ENCODE measurements at regions not wholly inside any gene's neighbourhood (a gene's known extent, or its start where the extent isn't known, plus 50 kb on each side); places are given as distances from the start of the nearest gene placed in this dataset.

DNA sequence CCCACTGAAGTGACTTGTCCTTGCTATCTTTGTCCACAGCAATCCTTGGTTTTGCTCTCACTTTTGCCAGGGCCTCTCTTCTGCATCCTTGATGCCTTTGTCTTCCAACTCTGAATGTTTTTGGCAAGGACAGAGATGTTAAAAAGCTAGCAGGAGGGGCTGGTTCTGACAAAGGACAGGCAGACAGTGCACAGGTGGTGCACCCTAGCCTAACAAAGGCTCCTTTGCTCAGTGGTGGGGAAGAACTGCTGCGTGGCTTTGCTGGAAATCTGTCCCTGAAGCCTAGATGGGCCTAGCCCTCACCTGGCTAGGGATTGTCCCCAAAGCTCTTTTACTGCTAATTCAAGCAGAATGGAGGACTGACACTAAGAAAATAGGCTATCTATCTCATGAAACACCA is 233.5 kb downstream of the MAN2A1 start:
- dilution Hi-C loops (cut with HindIII; ENCODE audit: low sequenced_read_pairs, unreplicated experiment): no loop called here
- Histone ChIP-seq H3K9ac (ENCODE audit: low read depth, low read length) (no peak overlapping the region), H3K36me3 (ENCODE audit: control insufficient read depth, insufficient read depth, low read length) (no peaks in the 10 kb centered on the region), H3K9me3 (ENCODE audit: control insufficient read depth, insufficient read depth, low read length) (no peaks in the 10 kb centered on the region), H2AK5ac (ENCODE audit: low read depth, low read length) (no peak overlapping the region), H3K4me2 (ENCODE audit: low read depth, low read length) (no peak overlapping the region), H2AK9ac (replicated peaks; ENCODE audit: low read depth, low read length, poor library complexity) (no peak overlapping the region), H2BK20ac (ENCODE audit: low read depth, low read length) (no peak overlapping the region), H3K4me1 (ENCODE audit: control insufficient read depth, insufficient read depth, low read length) (no peaks in the 10 kb centered on the region), H4K8ac (ENCODE audit: low read depth in 2 of 2, low read length in 2 of 2) (no peak overlapping the region), H3K4me3 (ENCODE audit: insufficient read depth, low read depth, low read length) (no peak overlapping the region), H3K79me1 (ENCODE audit: low read depth in 1 of 2, low read length in 2 of 2) (no peaks in the 10 kb centered on the region), H3K4ac (ENCODE audit: low read depth, low read length) (no peak overlapping the region), H3K27ac (ENCODE audit: insufficient read depth, low read length) (no peak overlapping the region), H2BK5ac (ENCODE audit: low read depth, low read length, poor library complexity, severe bottlenecking) (no peak overlapping the region), H3K9me1 (ENCODE audit: insufficient read depth, low read length) (no peaks in the 10 kb centered on the region), H3K56ac (ENCODE audit: extremely low read depth, insufficient read depth, low read length) (no peak overlapping the region), H4K5ac (ENCODE audit: low read depth, low read length) (no peak overlapping the region), H3K14ac (replicated peaks; ENCODE audit: low read depth, low read length) (no peak overlapping the region), H4K20me1 (ENCODE audit: insufficient read depth, low read length) (no peaks in the 10 kb centered on the region), H3K18ac (ENCODE audit: low read depth, low read length) (no peak overlapping the region), H4K91ac (ENCODE audit: insufficient read depth, low read depth, low read length) (no peak overlapping the region), H2BK15ac (ENCODE audit: low read depth, low read length) (no peak overlapping the region), H2BK120ac (ENCODE audit: low read depth, low read length) (no peak overlapping the region), H3K23ac (ENCODE audit: low read depth, low read length) (no peak overlapping the region), H3K27me3 (ENCODE audit: control insufficient read depth, insufficient read depth, low read length) (no peaks in the 10 kb centered on the region), H2AFZ (replicated peaks; ENCODE audit: low read length, poor library complexity) (no peak overlapping the region)
- in situ Hi-C loops (cut with MboI; ENCODE audit: low sequenced_read_pairs): no loop called here
- ChIA-PET CTCF (no interaction called here), POLR2A (ENCODE audit: unreplicated experiment) (no interaction called here)
- BruUV-seq (replicated peaks): no TSS peak
- TF ChIP-seq CEBPB (IDR thresholded peaks at IDR 0.05; ENCODE audit: low read depth, low read length): no peak
- TF ChIP-seq BHLHE40 (IDR thresholded peaks at IDR 0.05; ENCODE audit: low read depth, low read length): no peak
- no peak for TF ChIP-seq FOS (IDR thresholded peaks at IDR 0.05; ENCODE audit: low read depth, low read length)
- no peak for TF ChIP-seq MAZ (IDR thresholded peaks at IDR 0.05; ENCODE audit: borderline replicate concordance, low read depth, low read length)
- TF ChIP-seq MXI1 (IDR thresholded peaks at IDR 0.05; ENCODE audit: borderline replicate concordance, low read depth, low read length): no peak
- TF ChIP-seq NFE2L2 (IDR thresholded peaks at IDR 0.05; ENCODE audit: low read depth, low read length): no peak
- TF ChIP-seq SMC3 (IDR thresholded peaks at IDR 0.05; ENCODE audit: low read depth, low read length): no peak
- TF ChIP-seq RCOR1 (IDR thresholded peaks at IDR 0.05; ENCODE audit: insufficient replicate concordance, low read length): no peak
- TF ChIP-seq RFX5 (IDR thresholded peaks at IDR 0.05; ENCODE audit: low read depth, low read length): no peak
- TF ChIP-seq, protein P1, sequence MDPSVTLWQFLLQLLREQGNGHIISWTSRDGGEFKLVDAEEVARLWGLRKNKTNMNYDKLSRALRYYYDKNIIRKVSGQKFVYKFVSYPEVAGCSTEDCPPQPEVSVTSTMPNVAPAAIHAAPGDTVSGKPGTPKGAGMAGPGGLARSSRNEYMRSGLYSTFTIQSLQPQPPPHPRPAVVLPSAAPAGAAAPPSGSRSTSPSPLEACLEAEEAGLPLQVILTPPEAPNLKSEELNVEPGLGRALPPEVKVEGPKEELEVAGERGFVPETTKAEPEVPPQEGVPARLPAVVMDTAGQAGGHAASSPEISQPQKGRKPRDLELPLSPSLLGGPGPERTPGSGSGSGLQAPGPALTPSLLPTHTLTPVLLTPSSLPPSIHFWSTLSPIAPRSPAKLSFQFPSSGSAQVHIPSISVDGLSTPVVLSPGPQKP (IDR thresholded peaks at IDR 0.05; ENCODE audit: borderline replicate concordance, low read depth, low read length): no peak
- TF ChIP-seq, protein P2, sequence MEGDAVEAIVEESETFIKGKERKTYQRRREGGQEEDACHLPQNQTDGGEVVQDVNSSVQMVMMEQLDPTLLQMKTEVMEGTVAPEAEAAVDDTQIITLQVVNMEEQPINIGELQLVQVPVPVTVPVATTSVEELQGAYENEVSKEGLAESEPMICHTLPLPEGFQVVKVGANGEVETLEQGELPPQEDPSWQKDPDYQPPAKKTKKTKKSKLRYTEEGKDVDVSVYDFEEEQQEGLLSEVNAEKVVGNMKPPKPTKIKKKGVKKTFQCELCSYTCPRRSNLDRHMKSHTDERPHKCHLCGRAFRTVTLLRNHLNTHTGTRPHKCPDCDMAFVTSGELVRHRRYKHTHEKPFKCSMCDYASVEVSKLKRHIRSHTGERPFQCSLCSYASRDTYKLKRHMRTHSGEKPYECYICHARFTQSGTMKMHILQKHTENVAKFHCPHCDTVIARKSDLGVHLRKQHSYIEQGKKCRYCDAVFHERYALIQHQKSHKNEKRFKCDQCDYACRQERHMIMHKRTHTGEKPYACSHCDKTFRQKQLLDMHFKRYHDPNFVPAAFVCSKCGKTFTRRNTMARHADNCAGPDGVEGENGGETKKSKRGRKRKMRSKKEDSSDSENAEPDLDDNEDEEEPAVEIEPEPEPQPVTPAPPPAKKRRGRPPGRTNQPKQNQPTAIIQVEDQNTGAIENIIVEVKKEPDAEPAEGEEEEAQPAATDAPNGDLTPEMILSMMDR (conservative IDR thresholded peaks at IDR 0.05; ENCODE audit: low read depth, low read length): no peak
- TF ChIP-seq CHD1 (IDR thresholded peaks at IDR 0.05; ENCODE audit: low read depth, low read length): no peak
- TF ChIP-seq POLR2A (IDR thresholded peaks at IDR 0.05; ENCODE audit: low read depth, low read length): no peak
- TF ChIP-seq MAFK (IDR thresholded peaks at IDR 0.05; ENCODE audit: low read depth, low read length): no peak
- TF ChIP-seq, protein P3, sequence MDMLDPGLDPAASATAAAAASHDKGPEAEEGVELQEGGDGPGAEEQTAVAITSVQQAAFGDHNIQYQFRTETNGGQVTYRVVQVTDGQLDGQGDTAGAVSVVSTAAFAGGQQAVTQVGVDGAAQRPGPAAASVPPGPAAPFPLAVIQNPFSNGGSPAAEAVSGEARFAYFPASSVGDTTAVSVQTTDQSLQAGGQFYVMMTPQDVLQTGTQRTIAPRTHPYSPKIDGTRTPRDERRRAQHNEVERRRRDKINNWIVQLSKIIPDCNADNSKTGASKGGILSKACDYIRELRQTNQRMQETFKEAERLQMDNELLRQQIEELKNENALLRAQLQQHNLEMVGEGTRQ (IDR thresholded peaks at IDR 0.05; ENCODE audit: low read depth, low read length): no peak
- TF ChIP-seq RAD21 (IDR thresholded peaks at IDR 0.05; ENCODE audit: low read length): no peak
- intact Hi-C loops (cut with micrococcal nuclease): no loop called here
- ATAC-seq (ENCODE audit: low read depth) (no peak), DNase-seq (no peak)
- WGBS, 2 experiments (ENCODE audit: extremely low coverage in 2 of 2, insufficient read length in 1 of 2): no CpG with 5 or more reads among the region's 1 CpG

All from IMR-90 (cell line).